ENCODE measurements at regions not wholly inside any gene's neighbourhood (a gene's known extent, or its start where the extent isn't known, plus 50 kb on each side); places are given as distances from the start of the nearest gene placed in this dataset.

GRCh38 chr2:42875880-42876279 lies 83.5 kb upstream of the HAAO start:
- H3K4me1 ChIP-seq (ENCODE audit: insufficient read depth, low read length, poor library complexity, severe bottlenecking): no peaks in the 10 kb centered on the region
- H3F3A ChIP-seq (ENCODE audit: low read depth): no peaks in the 10 kb centered on the region
- H3K36me3 ChIP-seq (ENCODE audit: insufficient read depth, low read length): no peaks in the 10 kb centered on the region
- no peaks in the 10 kb centered on the region for H3K79me2 ChIP-seq (ENCODE audit: insufficient read depth, low read length)
- H3K9me2 ChIP-seq (replicated peaks; ENCODE audit: low read depth, low read length): no peaks in the 10 kb centered on the region
- no peaks in the 10 kb centered on the region for H3K9me3 ChIP-seq (ENCODE audit: insufficient read depth, low read depth, low read length)
- H3K4me2 ChIP-seq (ENCODE audit: low read depth, low read length, poor library complexity, severe bottlenecking): no peak overlapping the region
- H3K4me3 ChIP-seq (ENCODE audit: low read length, poor library complexity, severe bottlenecking): no peak overlapping the region
- H2AFZ ChIP-seq (ENCODE audit: low read length): no peak overlapping the region
- no peaks in the 10 kb centered on the region for H3K27me3 ChIP-seq (ENCODE audit: insufficient read depth, low read length, poor library complexity, severe bottlenecking)
- TF ChIP-seq EZH2phosphoT487 (IDR thresholded peaks at IDR 0.05; ENCODE audit: borderline replicate concordance) (no peak), CTCF (conservative IDR thresholded peaks at IDR 0.05; ENCODE audit: low read length) (no peak)
- no peak overlapping the region for H3K9ac ChIP-seq (ENCODE audit: low read depth, low read length, poor library complexity, severe bottlenecking)
- H4K20me1 ChIP-seq (ENCODE audit: insufficient read depth, low read length, poor library complexity, severe bottlenecking): no peaks in the 10 kb centered on the region

GRCh38 chr2:42874949-42875801 lies 82.8 kb upstream of the HAAO start:
- TF ChIP-seq CTCF (conservative IDR thresholded peaks at IDR 0.05; ENCODE audit: low read length): no peak
- Histone ChIP-seq H4K20me1 (ENCODE audit: insufficient read depth, low read length, poor library complexity, severe bottlenecking) (no peaks in the 10 kb centered on the region), H3K9me3 (ENCODE audit: insufficient read depth, low read depth, low read length) (no peaks in the 10 kb centered on the region), H3K4me3 (ENCODE audit: low read length, poor library complexity, severe bottlenecking) (no peak overlapping the region), H3F3A (ENCODE audit: low read depth) (no peaks in the 10 kb centered on the region), H3K4me2 (ENCODE audit: low read depth, low read length, poor library complexity, severe bottlenecking) (no peak overlapping the region), H3K79me2 (ENCODE audit: insufficient read depth, low read length) (no peaks in the 10 kb centered on the region), H3K27me3 (ENCODE audit: insufficient read depth, low read length, poor library complexity, severe bottlenecking) (no peaks in the 10 kb centered on the region), H2AFZ (ENCODE audit: low read length) (no peak overlapping the region), H3K4me1 (ENCODE audit: insufficient read depth, low read length, poor library complexity, severe bottlenecking) (no peaks in the 10 kb centered on the region), H3K9me2 (replicated peaks; ENCODE audit: low read depth, low read length) (no peaks in the 10 kb centered on the region), H3K9ac (ENCODE audit: low read depth, low read length, poor library complexity, severe bottlenecking) (no peak overlapping the region), H3K36me3 (ENCODE audit: insufficient read depth, low read length) (no peaks in the 10 kb centered on the region)

GRCh38 chr2:42872721-42873120 lies 80.3 kb upstream of the HAAO start:
- no peaks in the 10 kb centered on the region; the same call in 1 of the 2 replicates for H3K9me3 ChIP-seq (ENCODE audit: insufficient read depth, low read depth, low read length)
- no peak overlapping the region for H2AFZ ChIP-seq (ENCODE audit: low read length)
- H3K79me2 ChIP-seq (ENCODE audit: insufficient read depth, low read length): no peaks in the 10 kb centered on the region
- H3K36me3 ChIP-seq (ENCODE audit: insufficient read depth, low read length): no peaks in the 10 kb centered on the region
- H3F3A ChIP-seq (ENCODE audit: low read depth): no peaks in the 10 kb centered on the region
- no peaks in the 10 kb centered on the region for H3K27me3 ChIP-seq (ENCODE audit: insufficient read depth, low read length, poor library complexity, severe bottlenecking)
- H3K4me1 ChIP-seq (ENCODE audit: insufficient read depth, low read length, poor library complexity, severe bottlenecking): no peaks in the 10 kb centered on the region
- no peak overlapping the region for H3K4me2 ChIP-seq (ENCODE audit: low read depth, low read length, poor library complexity, severe bottlenecking)
- no peak overlapping the region for H3K9ac ChIP-seq (ENCODE audit: low read depth, low read length, poor library complexity, severe bottlenecking)
- H4K20me1 ChIP-seq (ENCODE audit: insufficient read depth, low read length, poor library complexity, severe bottlenecking): no peaks in the 10 kb centered on the region
- H3K9me2 ChIP-seq (replicated peaks; ENCODE audit: low read depth, low read length): no peaks in the 10 kb centered on the region
- no peak for TF ChIP-seq EZH2phosphoT487 (IDR thresholded peaks at IDR 0.05; ENCODE audit: borderline replicate concordance)
- TF ChIP-seq CTCF (conservative IDR thresholded peaks at IDR 0.05; ENCODE audit: low read length): no peak
- H3K4me3 ChIP-seq (ENCODE audit: low read length, poor library complexity, severe bottlenecking): no peak overlapping the region

All from Loucy (cell line).